ENCODE measurements at regions not wholly inside any gene's neighbourhood (a gene's known extent, or its start where the extent isn't known, plus 50 kb on each side); places are given as distances from the start of the nearest gene placed in this dataset.

DNA sequence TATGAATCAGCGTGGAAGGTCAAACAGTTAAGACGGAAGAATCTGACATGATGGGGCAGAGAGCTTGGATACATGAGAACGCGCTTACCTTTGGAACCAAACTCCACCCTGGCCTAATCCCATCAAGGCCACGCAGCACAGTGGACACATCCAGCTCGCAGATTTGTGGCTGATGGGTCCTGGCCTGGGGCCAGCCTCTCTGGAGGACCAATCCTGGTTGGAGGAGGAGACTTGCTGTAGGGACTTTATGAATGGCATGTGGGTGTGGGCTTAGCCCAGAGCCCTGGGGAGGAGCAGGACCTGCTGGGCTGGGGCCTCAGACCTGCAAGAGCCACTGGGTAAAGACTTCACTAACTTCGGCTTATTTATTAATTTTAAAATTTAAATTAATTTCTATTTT lies 73.4 kb upstream of the ANKRD34C start:
- Histone ChIP-seq H2AFZ (ENCODE audit: low read length) (no peak overlapping the region), H3K36me3 (ENCODE audit: control insufficient read depth, insufficient read depth, low read length) (no peaks in the 10 kb centered on the region), H4K20me1 (ENCODE audit: control insufficient read depth, extremely low read depth, insufficient read depth, low read length) (no peaks in the 10 kb centered on the region), H3K4me1 (ENCODE audit: control insufficient read depth, extremely low read depth, insufficient read depth, low read length) (no peaks in the 10 kb centered on the region), H3K27ac (ENCODE audit: insufficient read depth, low read length) (no peak overlapping the region), H3K79me2 (ENCODE audit: control insufficient read depth, insufficient read depth, low read length) (no peaks in the 10 kb centered on the region), H3K4me3 (replicated peaks in 1 of 4; ENCODE audit: control extremely low read depth in 1 of 4, insufficient read depth in 1 of 4, low read depth in 3 of 4, low read length in 4 of 4) (no peak overlapping the region), H3K9ac (ENCODE audit: insufficient read depth, low read length) (no peak overlapping the region), H3K27me3 (ENCODE audit: control insufficient read depth, insufficient read depth, low read length) (no peaks in the 10 kb centered on the region), H3K4me2 (ENCODE audit: extremely low read depth, insufficient read depth, low read length) (no peak overlapping the region), H3K9me3 (ENCODE audit: control insufficient read depth, insufficient read depth, low read depth, low read length) (no peaks in the 10 kb centered on the region)
- no peak for DNase-seq (ENCODE audit: low read depth in 2 of 2)
- TF ChIP-seq, protein P1, sequence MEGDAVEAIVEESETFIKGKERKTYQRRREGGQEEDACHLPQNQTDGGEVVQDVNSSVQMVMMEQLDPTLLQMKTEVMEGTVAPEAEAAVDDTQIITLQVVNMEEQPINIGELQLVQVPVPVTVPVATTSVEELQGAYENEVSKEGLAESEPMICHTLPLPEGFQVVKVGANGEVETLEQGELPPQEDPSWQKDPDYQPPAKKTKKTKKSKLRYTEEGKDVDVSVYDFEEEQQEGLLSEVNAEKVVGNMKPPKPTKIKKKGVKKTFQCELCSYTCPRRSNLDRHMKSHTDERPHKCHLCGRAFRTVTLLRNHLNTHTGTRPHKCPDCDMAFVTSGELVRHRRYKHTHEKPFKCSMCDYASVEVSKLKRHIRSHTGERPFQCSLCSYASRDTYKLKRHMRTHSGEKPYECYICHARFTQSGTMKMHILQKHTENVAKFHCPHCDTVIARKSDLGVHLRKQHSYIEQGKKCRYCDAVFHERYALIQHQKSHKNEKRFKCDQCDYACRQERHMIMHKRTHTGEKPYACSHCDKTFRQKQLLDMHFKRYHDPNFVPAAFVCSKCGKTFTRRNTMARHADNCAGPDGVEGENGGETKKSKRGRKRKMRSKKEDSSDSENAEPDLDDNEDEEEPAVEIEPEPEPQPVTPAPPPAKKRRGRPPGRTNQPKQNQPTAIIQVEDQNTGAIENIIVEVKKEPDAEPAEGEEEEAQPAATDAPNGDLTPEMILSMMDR (conservative IDR thresholded peaks at IDR 0.05 in 1 of 2, IDR thresholded peaks at IDR 0.05 in 1 of 2; ENCODE audit: low read depth in 1 of 2, low read length in 2 of 2), result no peak
- no peak for TF ChIP-seq EZH2 (IDR thresholded peaks at IDR 0.05; ENCODE audit: low read length, missing control alignments)

DNA sequence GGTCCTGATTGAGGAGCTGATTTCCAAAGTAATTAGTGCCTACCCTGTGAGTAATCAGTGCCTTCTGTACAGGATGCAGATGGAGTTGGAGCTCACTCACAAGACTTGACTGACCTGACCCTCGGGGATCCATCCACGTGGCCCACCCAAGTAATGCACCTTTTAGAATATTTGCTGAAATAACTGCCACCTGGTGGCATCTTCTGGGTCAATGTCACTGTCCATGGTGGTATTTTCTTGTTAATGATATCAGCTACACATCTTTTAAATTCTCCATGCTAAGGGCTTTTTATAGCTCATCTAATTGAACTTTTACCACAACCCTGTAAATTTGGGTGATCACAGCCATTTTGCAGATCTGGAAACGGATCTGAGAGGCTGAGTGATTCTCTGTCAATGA lies 74.3 kb upstream of the ANKRD34C start:
- Histone ChIP-seq H3K4me1 (ENCODE audit: control insufficient read depth, extremely low read depth, insufficient read depth, low read length) (no peaks in the 10 kb centered on the region), H3K4me3 (replicated peaks in 1 of 4; ENCODE audit: control extremely low read depth in 1 of 4, insufficient read depth in 1 of 4, low read depth in 3 of 4, low read length in 4 of 4) (no peak overlapping the region), H4K20me1 (ENCODE audit: control insufficient read depth, extremely low read depth, insufficient read depth, low read length) (no peaks in the 10 kb centered on the region), H3K27ac (ENCODE audit: insufficient read depth, low read length) (no peak overlapping the region), H3K9ac (ENCODE audit: insufficient read depth, low read length) (no peak overlapping the region), H3K9me3 (ENCODE audit: control insufficient read depth, insufficient read depth, low read depth, low read length) (no peaks in the 10 kb centered on the region), H3K4me2 (ENCODE audit: extremely low read depth, insufficient read depth, low read length) (no peak overlapping the region), H3K79me2 (ENCODE audit: control insufficient read depth, insufficient read depth, low read length) (no peaks in the 10 kb centered on the region), H3K27me3 (ENCODE audit: control insufficient read depth, insufficient read depth, low read length) (no peaks in the 10 kb centered on the region), H2AFZ (ENCODE audit: low read length) (no peak overlapping the region), H3K36me3 (ENCODE audit: control insufficient read depth, insufficient read depth, low read length) (no peaks in the 10 kb centered on the region)
- no peak for DNase-seq (ENCODE audit: low read depth in 2 of 2)
- no peak for TF ChIP-seq EZH2 (IDR thresholded peaks at IDR 0.05; ENCODE audit: low read length, missing control alignments)
- TF ChIP-seq, protein P1 (conservative IDR thresholded peaks at IDR 0.05 in 1 of 2, IDR thresholded peaks at IDR 0.05 in 1 of 2; ENCODE audit: low read depth in 1 of 2, low read length in 2 of 2), result no peak

DNA sequence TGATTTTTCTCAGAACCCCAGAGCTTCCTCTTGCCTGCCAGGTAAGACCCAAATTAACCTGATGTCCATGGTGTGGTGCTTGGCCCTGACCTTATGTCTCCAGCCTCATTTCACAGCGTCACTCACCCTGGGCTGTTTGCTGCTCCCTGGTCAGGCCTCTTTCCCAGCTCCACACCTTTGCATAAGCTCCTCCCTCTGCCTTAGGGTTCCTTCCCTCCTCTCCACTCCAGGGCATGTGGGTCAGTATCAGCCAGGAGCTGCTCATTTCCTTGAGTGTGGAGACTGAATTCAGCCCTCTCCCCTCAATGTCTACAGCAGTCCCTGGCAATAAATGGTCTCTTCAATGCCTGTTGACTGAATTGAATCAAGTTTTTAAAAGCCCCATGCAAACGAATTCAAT lies 75.6 kb upstream of the ANKRD34C start:
- Histone ChIP-seq H3K27ac (ENCODE audit: insufficient read depth, low read length) (no peak overlapping the region), H3K27me3 (ENCODE audit: control insufficient read depth, insufficient read depth, low read length) (no peaks in the 10 kb centered on the region), H2AFZ (ENCODE audit: low read length) (no peak overlapping the region)

More for the DNA sequence above, 75.6 kb upstream of the ANKRD34C start:
- TF ChIP-seq, protein P1 (conservative IDR thresholded peaks at IDR 0.05 in 1 of 2, IDR thresholded peaks at IDR 0.05 in 1 of 2; ENCODE audit: low read depth in 1 of 2, low read length in 2 of 2), result no peak
- TF ChIP-seq EZH2 (IDR thresholded peaks at IDR 0.05; ENCODE audit: low read length, missing control alignments), result no peak
- Histone ChIP-seq H3K4me1 (ENCODE audit: control insufficient read depth, extremely low read depth, insufficient read depth, low read length) (no peaks in the 10 kb centered on the region), H3K79me2 (ENCODE audit: control insufficient read depth, insufficient read depth, low read length) (no peaks in the 10 kb centered on the region), H3K4me2 (ENCODE audit: extremely low read depth, insufficient read depth, low read length) (no peak overlapping the region), H3K9me3 (ENCODE audit: control insufficient read depth, insufficient read depth, low read depth, low read length) (no peaks in the 10 kb centered on the region), H3K9ac (ENCODE audit: insufficient read depth, low read length) (no peak overlapping the region), H4K20me1 (ENCODE audit: control insufficient read depth, extremely low read depth, insufficient read depth, low read length) (no peaks in the 10 kb centered on the region), H3K36me3 (ENCODE audit: control insufficient read depth, insufficient read depth, low read length) (no peaks in the 10 kb centered on the region), H3K4me3 (replicated peaks in 1 of 4; ENCODE audit: control extremely low read depth in 1 of 4, insufficient read depth in 1 of 4, low read depth in 3 of 4, low read length in 4 of 4) (no peak overlapping the region)
- no peak for DNase-seq (ENCODE audit: low read depth in 2 of 2)
